ENCODE measurements at regions not wholly inside any gene's neighbourhood (a gene's known extent, or its start where the extent isn't known, plus 50 kb on each side); places are given as distances from the start of the nearest gene placed in this dataset.

GRCh38 chr12:131591714-131592709 lies 118.9 kb upstream of the SFSWAP start (continued):
- TF ChIP-seq FOS (IDR thresholded peaks at IDR 0.05; ENCODE audit: extremely low read depth, insufficient read length) (peak; percentile 85), NFE2 (IDR thresholded peaks at IDR 0.05; ENCODE audit: low read depth) (0 out of 2 replicates have a peak, but pooled peaks have one; percentile 23), MYBL2 (IDR thresholded peaks at IDR 0.05; ENCODE audit: low read depth) (no peak), MYBL2 (CRISPR knock-in tag; IDR thresholded peaks at IDR 0.05; ENCODE audit: borderline replicate concordance) (no peak), RAD51 (IDR thresholded peaks at IDR 0.05; ENCODE audit: borderline replicate concordance, low read depth) (peak; percentile 85), TFAP4 (CRISPR knock-in tag; IDR thresholded peaks at IDR 0.05; ENCODE audit: borderline replicate concordance) (peak; percentile 33; the same call in 1 of the 2 replicates), NR1H2 (CRISPR knock-in tag; IDR thresholded peaks at IDR 0.05) (no peak), ARHGAP35 (IDR thresholded peaks at IDR 0.05; ENCODE audit: partially characterized antibody) (no peak), NEUROD1 (IDR thresholded peaks at IDR 0.05; ENCODE audit: borderline replicate concordance, low read depth, low read length, partially characterized antibody) (peak; percentile 29), ZBTB49 (CRISPR knock-in tag; IDR thresholded peaks at IDR 0.05; ENCODE audit: borderline replicate concordance) (no peak), ATF4 (CRISPR knock-in tag; IDR thresholded peaks at IDR 0.05) (no peak), TAF7 (tag; IDR thresholded peaks at IDR 0.05) (0 out of 2 replicates have a peak, but pooled peaks have one; percentile 21), CTCFL (IDR thresholded peaks at IDR 0.05; ENCODE audit: borderline replicate concordance, insufficient read depth, low read depth, low read length, poor library complexity, severe bottlenecking) (no peak), CC2D1A (IDR thresholded peaks at IDR 0.05) (peak; percentile 40; the same call in 1 of the 2 replicates), MECOM (CRISPR knock-in tag; IDR thresholded peaks at IDR 0.05) (no peak), CTBP1 (IDR thresholded peaks at IDR 0.05; ENCODE audit: borderline replicate concordance) (no peak), YBX1 (IDR thresholded peaks at IDR 0.05) (no peak), ZNF224 (CRISPR knock-in tag; IDR thresholded peaks at IDR 0.05) (no peak), NR0B1 (IDR thresholded peaks at IDR 0.05; ENCODE audit: partially characterized antibody) (no peak)
